ENCODE measurements at regions not wholly inside any gene's neighbourhood (a gene's known extent, or its start where the extent isn't known, plus 50 kb on each side); places are given as distances from the start of the nearest gene placed in this dataset.

DNA sequence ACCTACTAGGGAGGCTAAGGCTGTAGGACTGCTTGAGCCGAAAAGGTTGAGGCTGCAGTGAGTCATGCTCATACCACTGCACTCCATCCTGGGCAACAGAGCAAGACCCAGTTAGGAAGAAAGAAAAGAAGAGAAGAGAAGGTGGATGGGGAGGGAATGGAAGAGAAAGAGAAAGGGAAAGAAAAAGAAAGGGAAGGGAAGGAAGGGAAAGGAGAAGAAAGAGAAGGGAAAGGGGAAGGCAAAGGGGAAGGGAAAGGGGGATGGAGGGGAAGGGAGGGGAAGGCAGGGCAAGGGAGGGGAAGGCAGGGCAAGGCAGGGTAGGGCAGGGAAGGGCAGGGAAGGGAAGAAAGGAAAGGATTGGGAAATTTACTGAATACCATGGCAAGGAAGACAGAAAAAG, 157.0 kb downstream of the ACTL7B start:
- CTCF ChIA-PET: no interaction called here
- H3K27me3 ChIP-seq (ENCODE audit: control insufficient read depth, insufficient read depth, low read length): no peaks in the 10 kb centered on the region

More for the DNA sequence above, 157.0 kb downstream of the ACTL7B start:
- Histone ChIP-seq H3K79me1 (ENCODE audit: low read depth in 1 of 2, low read length in 2 of 2) (no peaks in the 10 kb centered on the region), H3K4me1 (ENCODE audit: control insufficient read depth, insufficient read depth, low read length) (no peaks in the 10 kb centered on the region), H3K4ac (ENCODE audit: low read depth, low read length) (no peak overlapping the region), H3K4me3 (ENCODE audit: insufficient read depth, low read depth, low read length) (no peak overlapping the region), H3K23ac (ENCODE audit: low read depth, low read length) (no peak overlapping the region), H4K8ac (ENCODE audit: low read depth in 2 of 2, low read length in 2 of 2) (no peak overlapping the region), H2BK5ac (ENCODE audit: low read depth, low read length, poor library complexity, severe bottlenecking) (no peak overlapping the region), H4K91ac (ENCODE audit: insufficient read depth, low read depth, low read length) (no peak overlapping the region), H3K56ac (ENCODE audit: extremely low read depth, insufficient read depth, low read length) (no peak overlapping the region), H3K18ac (ENCODE audit: low read depth, low read length) (no peak overlapping the region), H2BK15ac (ENCODE audit: low read depth, low read length) (no peak overlapping the region), H2AFZ (replicated peaks; ENCODE audit: low read length, poor library complexity) (no peak overlapping the region), H4K5ac (ENCODE audit: low read depth, low read length) (no peak overlapping the region), H3K9me1 (ENCODE audit: insufficient read depth, low read length) (no peaks in the 10 kb centered on the region), H3K9me3 (ENCODE audit: control insufficient read depth, insufficient read depth, low read length) (0 out of 2 replicates have a peak, but pooled peaks cover 2% of the 10 kb centered on the region), H3K9ac (ENCODE audit: low read depth, low read length) (no peak overlapping the region), H3K36me3 (ENCODE audit: control insufficient read depth, insufficient read depth, low read length) (no peaks in the 10 kb centered on the region), H3K4me2 (ENCODE audit: low read depth, low read length) (no peak overlapping the region), H2BK120ac (ENCODE audit: low read depth, low read length) (no peak overlapping the region), H2AK5ac (ENCODE audit: low read depth, low read length) (no peak overlapping the region), H4K20me1 (ENCODE audit: insufficient read depth, low read length) (no peaks in the 10 kb centered on the region), H3K27ac (ENCODE audit: insufficient read depth, low read length) (no peak overlapping the region), H2BK20ac (ENCODE audit: low read depth, low read length) (no peak overlapping the region), H3K14ac (replicated peaks; ENCODE audit: low read depth, low read length) (no peak overlapping the region), H2AK9ac (replicated peaks; ENCODE audit: low read depth, low read length, poor library complexity) (no peak overlapping the region)
- POLR2A ChIA-PET (ENCODE audit: unreplicated experiment): interaction anchor here (0.7 kb wide), 1 partner anchor 450 kb away, joined by 3 read pairs; no protein-coding TSS in a partner anchor
- TF ChIP-seq MAZ (IDR thresholded peaks at IDR 0.05; ENCODE audit: borderline replicate concordance, low read depth, low read length) (no peak), RCOR1 (IDR thresholded peaks at IDR 0.05; ENCODE audit: insufficient replicate concordance, low read length) (no peak), SMC3 (IDR thresholded peaks at IDR 0.05; ENCODE audit: low read depth, low read length) (no peak), RAD21 (IDR thresholded peaks at IDR 0.05; ENCODE audit: low read length) (no peak), MAFK (IDR thresholded peaks at IDR 0.05; ENCODE audit: low read depth, low read length) (no peak), MXI1 (IDR thresholded peaks at IDR 0.05; ENCODE audit: borderline replicate concordance, low read depth, low read length) (no peak), FOS (IDR thresholded peaks at IDR 0.05; ENCODE audit: low read depth, low read length) (no peak), RFX5 (IDR thresholded peaks at IDR 0.05; ENCODE audit: low read depth, low read length) (no peak), NFE2L2 (IDR thresholded peaks at IDR 0.05; ENCODE audit: low read depth, low read length) (no peak), BHLHE40 (IDR thresholded peaks at IDR 0.05; ENCODE audit: low read depth, low read length) (no peak)
- TF ChIP-seq, protein P1, sequence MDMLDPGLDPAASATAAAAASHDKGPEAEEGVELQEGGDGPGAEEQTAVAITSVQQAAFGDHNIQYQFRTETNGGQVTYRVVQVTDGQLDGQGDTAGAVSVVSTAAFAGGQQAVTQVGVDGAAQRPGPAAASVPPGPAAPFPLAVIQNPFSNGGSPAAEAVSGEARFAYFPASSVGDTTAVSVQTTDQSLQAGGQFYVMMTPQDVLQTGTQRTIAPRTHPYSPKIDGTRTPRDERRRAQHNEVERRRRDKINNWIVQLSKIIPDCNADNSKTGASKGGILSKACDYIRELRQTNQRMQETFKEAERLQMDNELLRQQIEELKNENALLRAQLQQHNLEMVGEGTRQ (IDR thresholded peaks at IDR 0.05; ENCODE audit: low read depth, low read length): no peak
- TF ChIP-seq, protein P2, sequence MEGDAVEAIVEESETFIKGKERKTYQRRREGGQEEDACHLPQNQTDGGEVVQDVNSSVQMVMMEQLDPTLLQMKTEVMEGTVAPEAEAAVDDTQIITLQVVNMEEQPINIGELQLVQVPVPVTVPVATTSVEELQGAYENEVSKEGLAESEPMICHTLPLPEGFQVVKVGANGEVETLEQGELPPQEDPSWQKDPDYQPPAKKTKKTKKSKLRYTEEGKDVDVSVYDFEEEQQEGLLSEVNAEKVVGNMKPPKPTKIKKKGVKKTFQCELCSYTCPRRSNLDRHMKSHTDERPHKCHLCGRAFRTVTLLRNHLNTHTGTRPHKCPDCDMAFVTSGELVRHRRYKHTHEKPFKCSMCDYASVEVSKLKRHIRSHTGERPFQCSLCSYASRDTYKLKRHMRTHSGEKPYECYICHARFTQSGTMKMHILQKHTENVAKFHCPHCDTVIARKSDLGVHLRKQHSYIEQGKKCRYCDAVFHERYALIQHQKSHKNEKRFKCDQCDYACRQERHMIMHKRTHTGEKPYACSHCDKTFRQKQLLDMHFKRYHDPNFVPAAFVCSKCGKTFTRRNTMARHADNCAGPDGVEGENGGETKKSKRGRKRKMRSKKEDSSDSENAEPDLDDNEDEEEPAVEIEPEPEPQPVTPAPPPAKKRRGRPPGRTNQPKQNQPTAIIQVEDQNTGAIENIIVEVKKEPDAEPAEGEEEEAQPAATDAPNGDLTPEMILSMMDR (conservative IDR thresholded peaks at IDR 0.05; ENCODE audit: low read depth, low read length): no peak
- TF ChIP-seq, protein P3, sequence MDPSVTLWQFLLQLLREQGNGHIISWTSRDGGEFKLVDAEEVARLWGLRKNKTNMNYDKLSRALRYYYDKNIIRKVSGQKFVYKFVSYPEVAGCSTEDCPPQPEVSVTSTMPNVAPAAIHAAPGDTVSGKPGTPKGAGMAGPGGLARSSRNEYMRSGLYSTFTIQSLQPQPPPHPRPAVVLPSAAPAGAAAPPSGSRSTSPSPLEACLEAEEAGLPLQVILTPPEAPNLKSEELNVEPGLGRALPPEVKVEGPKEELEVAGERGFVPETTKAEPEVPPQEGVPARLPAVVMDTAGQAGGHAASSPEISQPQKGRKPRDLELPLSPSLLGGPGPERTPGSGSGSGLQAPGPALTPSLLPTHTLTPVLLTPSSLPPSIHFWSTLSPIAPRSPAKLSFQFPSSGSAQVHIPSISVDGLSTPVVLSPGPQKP (IDR thresholded peaks at IDR 0.05; ENCODE audit: borderline replicate concordance, low read depth, low read length): no peak
- WGBS, 2 experiments (ENCODE audit: extremely low coverage in 2 of 2, insufficient read length in 1 of 2): no CpG with 5 or more reads among the region's 1 CpG
- no peak for ATAC-seq (ENCODE audit: low read depth)
- in situ Hi-C loops (cut with MboI; ENCODE audit: low sequenced_read_pairs): no loop called here
- dilution Hi-C loops (cut with HindIII; ENCODE audit: low sequenced_read_pairs, unreplicated experiment): no loop called here
- DNase-seq: no peak
- BruUV-seq (replicated peaks): no TSS peak
- intact Hi-C loops (cut with micrococcal nuclease): no loop called here
